PC-9 (cell line): ENCODE measurements at regions not wholly inside any gene's neighbourhood (a gene's known extent, or its start where the extent isn't known, plus 50 kb on each side); places are given as distances from the start of the nearest gene placed in this dataset.
A peak's percentile ranks its signal among the peaks of the same experiment; 100 is the strongest.

Source experiments
- BruUV-seq: library from RNA; stranded (reverse); fragments of 400-500 nt; replicated peaks from 2 replicates; lab custom pipeline; 2021; lab: Mats Ljungman, UMichigan
- CTCF ChIA-PET: fragments of 300-600 bp; sonication (Branson Sonifier 250); formaldehyde crosslinking; loops from one replicate; lab custom pipeline; 2022; ENCODE audit warnings: antibody characterized with exemption; lab: Charles Lee
- POLR2A ChIA-PET: fragments of 300-600 bp; sonication (Branson Sonifier 250); formaldehyde crosslinking; loops from one replicate; lab custom pipeline; 2022; ENCODE audit warnings: antibody characterized with exemption; ENCODE audit not compliant: unreplicated experiment; lab: Charles Lee
- DNase-seq, 2 experiments: peaks; one replicate each; pipeline versions ENCODE4 v3.0.0 to v3.0.0-alpha.2; 2015 to 2022; ENCODE audit warnings: mixed read lengths in 1 of 2
- H2AFZ ChIP-seq: fragments of 200-600 bp; sonication (generic); 2 replicates; pipeline ENCODE4 v1.8.1; 2017; ENCODE audit warnings: antibody characterized with exemption
- H3F3A ChIP-seq: fragments of 200-600 bp; sonication (generic); 2 replicates; pipeline ENCODE4 v1.8.1; 2017; ENCODE audit warnings: antibody characterized with exemption, mild to moderate bottlenecking, low read depth; ENCODE audit not compliant: insufficient read depth
- H3K27ac ChIP-seq: fragments of 200-600 bp; sonication (generic); 2 replicates; pipeline ENCODE4 v1.6.1; 2016; ENCODE audit warnings: mixed run types
- H3K27me3 ChIP-seq: fragments of 200-600 bp; sonication (generic); 2 replicates; pipeline ENCODE4 v1.6.1; 2016; ENCODE audit warnings: low read depth, mixed run types; ENCODE audit not compliant: insufficient read depth
- H3K36me3 ChIP-seq: fragments of 200-600 bp; sonication (generic); 2 replicates; pipeline ENCODE4 v1.6.1; 2016; ENCODE audit warnings: low read depth, mixed run types
- H3K4me1 ChIP-seq: fragments of 200-600 bp; sonication (generic); replicated peaks from 2 replicates; pipeline ENCODE4 v1.6.1; 2016; ENCODE audit warnings: mixed run types; ENCODE audit not compliant: insufficient read depth
- H3K4me2 ChIP-seq: fragments of 200-600 bp; sonication (generic); 2 replicates; pipeline ENCODE4 v1.6.1; 2017; ENCODE audit warnings: mixed run types
- H3K4me3 ChIP-seq: fragments of 200-600 bp; sonication (generic); 2 replicates; pipeline ENCODE4 v1.6.1; 2016; ENCODE audit warnings: mixed run types
- H3K79me2 ChIP-seq: fragments of 200-600 bp; sonication (generic); 2 replicates; pipeline ENCODE4 v1.6.1; 2017; ENCODE audit warnings: low read depth, mixed run types
- H3K9me2 ChIP-seq: fragments of 200-600 bp; sonication (generic); 2 replicates; pipeline ENCODE4 v1.8.1; 2017; ENCODE audit warnings: mild to moderate bottlenecking; ENCODE audit not compliant: insufficient read depth
- H3K9me3 ChIP-seq: fragments of 200-600 bp; sonication (generic); 2 replicates; pipeline ENCODE4 v1.8.1; 2016; ENCODE audit warnings: low read depth; ENCODE audit not compliant: insufficient read depth
- H4K20me1 ChIP-seq: fragments of 200-600 bp; sonication (generic); 2 replicates; pipeline ENCODE4 v1.8.1; 2017; ENCODE audit not compliant: insufficient read depth
- EZH2 ChIP-seq: fragments of 200-600 bp; sonication (generic); IDR thresholded peaks from 2 replicates; pipeline ENCODE4 v1.8.0; 2017; ENCODE audit warnings: antibody characterized with exemption, low read depth
- intact Hi-C: fragments of 100-400 bp; cut with micrococcal nuclease; formaldehyde crosslinking; loops from one replicate; pipeline ENCODE4 v1.10.0; 2022; ENCODE audit not compliant: unreplicated experiment
- TF ChIP-seq, protein P1 (sequence below): fragments of 200-600 bp; sonication (generic); conservative IDR thresholded peaks from 2 replicates; pipeline ENCODE4 v1.6.1; 2017; ENCODE audit warnings: mixed run types, antibody characterized with exemption, mild to moderate bottlenecking, moderate library complexity

DNA sequence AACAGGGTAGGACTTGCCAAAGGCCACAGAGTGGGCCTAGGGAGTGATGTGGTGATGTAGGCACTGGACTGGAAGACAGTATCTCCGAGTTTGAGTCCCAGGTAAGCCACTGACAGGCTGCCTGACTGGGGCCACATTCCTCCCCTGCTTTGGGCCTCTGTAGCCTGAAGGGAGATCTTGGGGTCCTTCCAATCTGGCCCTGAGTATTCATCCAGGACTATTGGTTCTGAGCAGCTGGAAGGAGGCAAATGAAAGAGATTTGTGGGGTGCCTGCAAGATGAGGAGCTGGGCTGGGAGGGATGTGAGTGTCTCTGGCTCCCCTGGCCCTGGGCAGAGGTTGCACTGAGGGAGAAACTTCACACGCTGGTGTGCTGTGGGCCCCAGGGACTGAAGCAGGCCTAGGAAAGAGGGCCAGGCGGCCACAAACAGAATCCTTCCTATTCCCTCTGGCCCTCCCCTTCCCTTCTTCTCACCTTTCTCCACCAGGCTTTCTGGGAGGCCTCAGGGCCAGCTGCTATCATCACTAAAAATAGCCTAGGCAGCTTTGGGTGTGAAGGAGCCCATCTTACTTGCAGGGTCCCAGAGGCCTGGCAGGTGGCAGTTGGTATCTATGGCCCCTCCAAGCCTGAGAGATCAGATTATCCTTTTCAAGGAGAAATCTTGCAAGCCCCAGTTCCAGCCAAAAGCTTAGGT, 70.1 kb downstream of the PJA1 start:
- H2AFZ ChIP-seq = no peak overlapping the region
- intact Hi-C loops = no loop called here
- CTCF ChIA-PET = interaction anchor here (0.6 to 1.4 kb wide), 2 partner anchors 15 to 1156 kb away, joined by 3 to 4 read pairs; no protein-coding TSS in a partner anchor
- no peaks in the 10 kb centered on the region for H3K79me2 ChIP-seq
- H3K4me2 ChIP-seq = no peak overlapping the region
- no peaks in the 10 kb centered on the region for H3K9me3 ChIP-seq
- BruUV-seq = no TSS peak
- H4K20me1 ChIP-seq = no peaks in the 10 kb centered on the region
- no peaks in the 10 kb centered on the region for H3F3A ChIP-seq
- no peak overlapping the region for H3K27ac ChIP-seq
- no peaks in the 10 kb centered on the region for H3K36me3 ChIP-seq
- POLR2A ChIA-PET = no interaction called here
- H3K27me3 ChIP-seq = no peaks in the 10 kb centered on the region
- no peak overlapping the region for H3K4me3 ChIP-seq
- DNase-seq = no peak
- H3K9me2 ChIP-seq = no peaks in the 10 kb centered on the region
- TF ChIP-seq, protein P1, sequence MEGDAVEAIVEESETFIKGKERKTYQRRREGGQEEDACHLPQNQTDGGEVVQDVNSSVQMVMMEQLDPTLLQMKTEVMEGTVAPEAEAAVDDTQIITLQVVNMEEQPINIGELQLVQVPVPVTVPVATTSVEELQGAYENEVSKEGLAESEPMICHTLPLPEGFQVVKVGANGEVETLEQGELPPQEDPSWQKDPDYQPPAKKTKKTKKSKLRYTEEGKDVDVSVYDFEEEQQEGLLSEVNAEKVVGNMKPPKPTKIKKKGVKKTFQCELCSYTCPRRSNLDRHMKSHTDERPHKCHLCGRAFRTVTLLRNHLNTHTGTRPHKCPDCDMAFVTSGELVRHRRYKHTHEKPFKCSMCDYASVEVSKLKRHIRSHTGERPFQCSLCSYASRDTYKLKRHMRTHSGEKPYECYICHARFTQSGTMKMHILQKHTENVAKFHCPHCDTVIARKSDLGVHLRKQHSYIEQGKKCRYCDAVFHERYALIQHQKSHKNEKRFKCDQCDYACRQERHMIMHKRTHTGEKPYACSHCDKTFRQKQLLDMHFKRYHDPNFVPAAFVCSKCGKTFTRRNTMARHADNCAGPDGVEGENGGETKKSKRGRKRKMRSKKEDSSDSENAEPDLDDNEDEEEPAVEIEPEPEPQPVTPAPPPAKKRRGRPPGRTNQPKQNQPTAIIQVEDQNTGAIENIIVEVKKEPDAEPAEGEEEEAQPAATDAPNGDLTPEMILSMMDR = no peak
- no peak for TF ChIP-seq EZH2
- H3K4me1 ChIP-seq = no peaks in the 10 kb centered on the region

- intact Hi-C loops = no loop called here
- no TSS peak for BruUV-seq
- Histone ChIP-seq H3K9me2 (no peaks in the 10 kb centered on the region), H3F3A (no peaks in the 10 kb centered on the region), H3K27ac (no peak overlapping the region), H3K4me2 (no peak overlapping the region), H3K79me2 (no peaks in the 10 kb centered on the region), H3K9me3 (no peaks in the 10 kb centered on the region), H2AFZ (no peak overlapping the region), H3K36me3 (no peaks in the 10 kb centered on the region), H3K27me3 (no peaks in the 10 kb centered on the region), H3K4me1 (no peaks in the 10 kb centered on the region), H4K20me1 (no peaks in the 10 kb centered on the region), H3K4me3 (no peak overlapping the region)
- DNase-seq = peak; percentile 20 to 36
- CTCF ChIA-PET = interaction anchor here (0.6 to 1.4 kb wide), 3 partner anchors 14 to 265 kb away, joined by 3 to 6 read pairs (median 4); partner anchors contain the start of gene EFNB1
- POLR2A ChIA-PET = no interaction called here
- TF ChIP-seq EZH2 = no peak
- TF ChIP-seq, protein P1 = peak; percentile 70
Measured at GRCh38 chrX:69093960-69094871, 71.0 kb downstream of the PJA1 start.

DNA sequence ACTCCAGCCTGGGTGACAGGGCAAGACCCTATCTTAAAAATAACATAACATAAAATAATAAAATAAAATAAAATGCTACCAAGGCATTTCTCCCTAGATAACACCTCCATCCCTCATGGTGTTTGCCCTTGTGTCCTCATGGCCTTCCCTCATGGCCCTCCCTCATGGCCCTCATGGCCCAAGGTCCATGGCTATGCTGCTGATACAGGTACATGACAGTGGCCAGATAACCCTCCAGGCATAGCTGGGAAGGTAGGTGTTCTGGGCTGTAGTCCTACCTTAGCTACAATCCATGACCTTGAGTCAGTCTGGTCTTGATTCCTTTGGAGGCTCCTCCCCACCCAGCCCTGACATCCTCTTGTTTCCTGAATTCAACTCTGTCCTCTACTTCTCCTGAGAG, 75.2 kb downstream of the PJA1 start:
- no peaks in the 10 kb centered on the region for H3K79me2 ChIP-seq
- H3K27ac ChIP-seq = no peak overlapping the region
- DNase-seq = no peak
- POLR2A ChIA-PET = no interaction called here
- H3F3A ChIP-seq = no peaks in the 10 kb centered on the region
- no peak overlapping the region for H3K4me2 ChIP-seq
- no peak overlapping the region for H3K4me3 ChIP-seq
- no peaks in the 10 kb centered on the region for H3K9me3 ChIP-seq
- CTCF ChIA-PET = interaction anchor here (0.6 kb wide), 1 partner anchor 262 kb away, joined by 3 read pairs; no protein-coding TSS in a partner anchor
- no TSS peak for BruUV-seq
- no peaks in the 10 kb centered on the region for H3K4me1 ChIP-seq
- TF ChIP-seq, protein P1 = no peak
- TF ChIP-seq EZH2 = no peak
- no peaks in the 10 kb centered on the region for H4K20me1 ChIP-seq
- no peaks in the 10 kb centered on the region for H3K36me3 ChIP-seq
- H3K9me2 ChIP-seq = no peaks in the 10 kb centered on the region
- no peak overlapping the region for H2AFZ ChIP-seq
- no peaks in the 10 kb centered on the region for H3K27me3 ChIP-seq
- intact Hi-C loops = no loop called here
